Kidney tubule cell (primary cell): ENCODE measurements at regions not wholly inside any gene's neighbourhood (a gene's known extent, or its start where the extent isn't known, plus 50 kb on each side); places are given as distances from the start of the nearest gene placed in this dataset.
A peak's percentile ranks its signal among the peaks of the same experiment; 100 is the strongest.

Experiments used
- DNase-seq: peaks from one replicate; pipeline ENCODE4 v3.0.0-alpha.2; 2018; ENCODE audit warnings: low spot score

GRCh38 chr20:60371384-60371783, 413.2 kb downstream of the CDH26 start:
- DNase-seq: no peak

GRCh38 chr20:60372275-60372674, 414.1 kb downstream of the CDH26 start:
- DNase-seq: no peak

GRCh38 chr20:60372822-60373221, 414.6 kb downstream of the CDH26 start:
- peak; percentile 29 for DNase-seq

- DNase-seq: no peak
Observed at GRCh38 chr20:60378620-60379019, 420.4 kb downstream of the CDH26 start.

- DNase-seq: no peak
Observed at GRCh38 chr20:60381643-60382400, 423.6 kb downstream of the CDH26 start.

GRCh38 chr20:60389441-60389840, 431.2 kb downstream of the CDH26 start:
- no peak for DNase-seq

GRCh38 chr20:60389882-60390281, 431.7 kb downstream of the CDH26 start:
- no peak for DNase-seq

GRCh38 chr20:60395991-60396390, 437.8 kb downstream of the CDH26 start:
- no peak for DNase-seq

GRCh38 chr20:60400567-60400966, 442.3 kb downstream of the CDH26 start:
- DNase-seq: no peak

- no peak for DNase-seq
Observed at GRCh38 chr20:60402189-60403058, 444.2 kb downstream of the CDH26 start.

GRCh38 chr20:60403105-60403741, 445.0 kb downstream of the CDH26 start:
- no peak for DNase-seq

- DNase-seq: no peak
Observed at GRCh38 chr20:60407011-60407771, 449.0 kb downstream of the CDH26 start.

GRCh38 chr20:60407938-60408337, 449.7 kb downstream of the CDH26 start:
- DNase-seq: no peak

- DNase-seq: no peak
Observed at GRCh38 chr20:60408435-60408834, 450.2 kb downstream of the CDH26 start.

GRCh38 chr20:60410618-60411264, 452.5 kb downstream of the CDH26 start:
- no peak for DNase-seq

- DNase-seq: no peak
Observed at GRCh38 chr20:60411813-60412212, 453.6 kb downstream of the CDH26 start.

GRCh38 chr20:60420676-60421229, 462.5 kb downstream of the CDH26 start:
- no peak for DNase-seq

GRCh38 chr20:60422848-60423247, 464.6 kb downstream of the CDH26 start:
- no peak for DNase-seq

- DNase-seq: no peak
Observed at GRCh38 chr20:60424267-60424902, 466.2 kb downstream of the CDH26 start.

- no peak for DNase-seq
Observed at GRCh38 chr20:60427516-60427915, 469.3 kb downstream of the CDH26 start.

GRCh38 chr20:60428651-60429050, 470.4 kb downstream of the CDH26 start:
- DNase-seq: no peak
